ENCODE measurements at regions not wholly inside any gene's neighbourhood (a gene's known extent, or its start where the extent isn't known, plus 50 kb on each side); places are given as distances from the start of the nearest gene placed in this dataset.
"Not testable (repeated sequence)": the region's sequence is repeated elsewhere in the genome, so short reads cannot be mapped to it uniquely, and the experiment has no call there.

GRCh38 chr16:51853586-51853985 lies 693.4 kb downstream of the TOX3 start:
- DNase-seq (ENCODE audit: low read depth in 2 of 2) = no peak

GRCh38 chr16:51852892-51853291 lies 694.1 kb downstream of the TOX3 start:
- no peak for DNase-seq (ENCODE audit: low read depth in 2 of 2)

GRCh38 chr16:51851111-51851510 lies 695.8 kb downstream of the TOX3 start:
- no peak for DNase-seq (ENCODE audit: low read depth in 2 of 2)

- no peak for DNase-seq (ENCODE audit: low read depth in 2 of 2)
Observed at GRCh38 chr16:51849715-51850114, 697.2 kb downstream of the TOX3 start.

GRCh38 chr16:51845586-51846305 lies 694.7 kb upstream of the SALL1 start:
- DNase-seq (ENCODE audit: low read depth in 2 of 2) = no peak

- DNase-seq (ENCODE audit: low read depth in 2 of 2) = no peak
Observed at GRCh38 chr16:51839727-51840462, 688.8 kb upstream of the SALL1 start.

GRCh38 chr16:51834794-51835193 lies 683.7 kb upstream of the SALL1 start:
- no peak for DNase-seq (ENCODE audit: low read depth in 2 of 2)

- DNase-seq (ENCODE audit: low read depth in 2 of 2) = no peak
Observed at GRCh38 chr16:51834133-51834532, 683.1 kb upstream of the SALL1 start.

- DNase-seq (ENCODE audit: low read depth in 2 of 2) = no peak
Observed at GRCh38 chr16:51831595-51832367, 680.7 kb upstream of the SALL1 start.

- DNase-seq (ENCODE audit: low read depth in 2 of 2) = not testable (repeated sequence)
Observed at GRCh38 chr16:51831034-51831433, 680.0 kb upstream of the SALL1 start.

GRCh38 chr16:51825779-51826178 lies 674.7 kb upstream of the SALL1 start:
- DNase-seq (ENCODE audit: low read depth in 2 of 2) = no peak

GRCh38 chr16:51822471-51822870 lies 671.4 kb upstream of the SALL1 start:
- no peak for DNase-seq (ENCODE audit: low read depth in 2 of 2)

GRCh38 chr16:51821527-51821926 lies 670.5 kb upstream of the SALL1 start:
- DNase-seq (ENCODE audit: low read depth in 2 of 2) = no peak

- no peak for DNase-seq (ENCODE audit: low read depth in 2 of 2)
Observed at GRCh38 chr16:51820176-51820575, 669.1 kb upstream of the SALL1 start.

GRCh38 chr16:51818342-51818944 lies 667.4 kb upstream of the SALL1 start:
- DNase-seq (ENCODE audit: low read depth in 2 of 2) = no peak

- DNase-seq (ENCODE audit: low read depth in 2 of 2) = no peak
Observed at GRCh38 chr16:51816929-51817328, 665.9 kb upstream of the SALL1 start.

- no peak for DNase-seq (ENCODE audit: low read depth in 2 of 2)
Observed at GRCh38 chr16:51815523-51815922, 664.5 kb upstream of the SALL1 start.

- DNase-seq (ENCODE audit: low read depth in 2 of 2) = no peak
Observed at GRCh38 chr16:51814617-51815016, 663.5 kb upstream of the SALL1 start.

GRCh38 chr16:51813609-51814008 lies 662.5 kb upstream of the SALL1 start:
- no peak for DNase-seq (ENCODE audit: low read depth in 2 of 2)

- DNase-seq (ENCODE audit: low read depth in 2 of 2) = no peak
Observed at GRCh38 chr16:51812945-51813344, 661.9 kb upstream of the SALL1 start.

GRCh38 chr16:51807551-51807950 lies 656.5 kb upstream of the SALL1 start:
- DNase-seq (ENCODE audit: low read depth in 2 of 2) = no peak

GRCh38 chr16:51801635-51802034 lies 650.6 kb upstream of the SALL1 start:
- no peak for DNase-seq (ENCODE audit: low read depth in 2 of 2)
